Activated T-helper 2 cell treated with anti-CD3 and anti-CD28 coated beads, Interferon-gamma antibody, Interleukin-2, Interleukin-4, amounts not matched to agents 10 μg/mL and 5 μg/mL and 100 μg/mL, durations not matched to agents 14 hours and 24 hours and 36 hours (primary cell): ENCODE measurements at regions not wholly inside any gene's neighbourhood (a gene's known extent, or its start where the extent isn't known, plus 50 kb on each side); places are given as distances from the start of the nearest gene placed in this dataset.

Source experiments
- DNase-seq: peaks from one replicate; pipeline ENCODE4 v3.0.0; 2021; ENCODE audit warnings: low spot score
- H3K27ac Mint-ChIP-seq: one replicate; pipeline ENCODE4 v1.8.0; 2021; ENCODE audit warnings: mixed read lengths
- H3K27me3 Mint-ChIP-seq: one replicate; pipeline ENCODE4 v1.8.0; 2021; ENCODE audit warnings: low read depth, mixed read lengths
- H3K36me3 Mint-ChIP-seq: one replicate; pipeline ENCODE4 v1.8.0; 2021; ENCODE audit warnings: low read depth, mixed read lengths
- H3K4me1 Mint-ChIP-seq: one replicate; pipeline ENCODE4 v1.8.0; 2021; ENCODE audit warnings: low read depth, mixed read lengths
- H3K4me3 Mint-ChIP-seq: one replicate; pipeline ENCODE4 v1.8.0; 2021; ENCODE audit warnings: low read depth, mild to moderate bottlenecking, moderate library complexity, mixed read lengths
- H3K9me3 Mint-ChIP-seq: one replicate; pipeline ENCODE4 v1.8.0; 2021; ENCODE audit warnings: mixed read lengths
- intact Hi-C: fragments of 100-400 bp; cut with micrococcal nuclease; formaldehyde crosslinking; loops from one replicate; pipeline ENCODE4 v1.15.1; 2023

- no peak overlapping the region for H3K27ac Mint-ChIP-seq
- intact Hi-C loops = no loop called here
- H3K27me3 Mint-ChIP-seq = peaks cover 5% of the 10 kb centered on the region
- no peaks in the 10 kb centered on the region for H3K36me3 Mint-ChIP-seq
- no peak for DNase-seq
- H3K4me3 Mint-ChIP-seq = no peak overlapping the region
- H3K4me1 Mint-ChIP-seq = no peaks in the 10 kb centered on the region
- no peaks in the 10 kb centered on the region for H3K9me3 Mint-ChIP-seq
These were observed 132.9 kb upstream of the GJB5 start for GRCh38 chr1:34621916-34622315.

- no peaks in the 10 kb centered on the region for H3K9me3 Mint-ChIP-seq
- intact Hi-C loops = no loop called here
- no peak overlapping the region for H3K4me3 Mint-ChIP-seq
- no peak overlapping the region for H3K27ac Mint-ChIP-seq
- no peak for DNase-seq
- H3K4me1 Mint-ChIP-seq = no peaks in the 10 kb centered on the region
- H3K36me3 Mint-ChIP-seq = no peaks in the 10 kb centered on the region
- peaks cover 5% of the 10 kb centered on the region for H3K27me3 Mint-ChIP-seq
These were observed 129.3 kb upstream of the GJB5 start for GRCh38 chr1:34625521-34626015.

GRCh38 chr1:34627465-34628240 is 127.2 kb upstream of the GJB5 start:
- DNase-seq = no peak
- no peak overlapping the region for H3K4me3 Mint-ChIP-seq
- H3K9me3 Mint-ChIP-seq = no peaks in the 10 kb centered on the region
- no peaks in the 10 kb centered on the region for H3K36me3 Mint-ChIP-seq
- H3K4me1 Mint-ChIP-seq = no peaks in the 10 kb centered on the region
- H3K27ac Mint-ChIP-seq = no peak overlapping the region
- intact Hi-C loops = no loop called here
- peaks cover 5% of the 10 kb centered on the region for H3K27me3 Mint-ChIP-seq

DNA sequence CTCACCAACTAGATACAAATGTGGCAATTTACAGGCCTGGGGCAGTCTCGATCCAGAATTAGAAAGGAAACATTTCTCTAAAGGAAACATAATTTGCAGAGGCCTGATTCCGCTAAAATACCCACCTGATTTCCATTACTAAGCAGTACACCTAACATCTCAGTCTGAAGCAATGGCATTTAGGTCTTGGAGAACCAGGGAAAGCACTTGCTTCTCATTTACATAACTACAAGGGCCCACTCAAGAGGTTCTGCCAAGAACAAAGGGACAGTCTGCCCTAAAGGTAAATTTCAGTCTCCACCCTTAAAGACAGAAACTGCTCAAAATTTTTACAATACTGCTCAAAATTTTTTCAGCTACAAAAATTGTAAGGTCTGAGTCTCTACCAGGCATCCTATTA is 123.7 kb upstream of the GJB5 start:
- Mint-ChIP-seq H3K27me3 (peaks cover 1% of the 10 kb centered on the region), H3K27ac (no peak overlapping the region), H3K36me3 (no peaks in the 10 kb centered on the region), H3K9me3 (no peaks in the 10 kb centered on the region), H3K4me1 (no peaks in the 10 kb centered on the region), H3K4me3 (no peak overlapping the region)
- intact Hi-C loops = no loop called here
- no peak for DNase-seq

- intact Hi-C loops = no loop called here
- no peak for DNase-seq
- no peaks in the 10 kb centered on the region for H3K9me3 Mint-ChIP-seq
- H3K36me3 Mint-ChIP-seq = no peaks in the 10 kb centered on the region
- no peaks in the 10 kb centered on the region for H3K4me1 Mint-ChIP-seq
- peaks cover 17% of the 10 kb centered on the region for H3K27me3 Mint-ChIP-seq
- no peak overlapping the region for H3K4me3 Mint-ChIP-seq
- no peak overlapping the region for H3K27ac Mint-ChIP-seq
These were observed 115.1 kb upstream of the GJB5 start for GRCh38 chr1:34639701-34640100.

DNA sequence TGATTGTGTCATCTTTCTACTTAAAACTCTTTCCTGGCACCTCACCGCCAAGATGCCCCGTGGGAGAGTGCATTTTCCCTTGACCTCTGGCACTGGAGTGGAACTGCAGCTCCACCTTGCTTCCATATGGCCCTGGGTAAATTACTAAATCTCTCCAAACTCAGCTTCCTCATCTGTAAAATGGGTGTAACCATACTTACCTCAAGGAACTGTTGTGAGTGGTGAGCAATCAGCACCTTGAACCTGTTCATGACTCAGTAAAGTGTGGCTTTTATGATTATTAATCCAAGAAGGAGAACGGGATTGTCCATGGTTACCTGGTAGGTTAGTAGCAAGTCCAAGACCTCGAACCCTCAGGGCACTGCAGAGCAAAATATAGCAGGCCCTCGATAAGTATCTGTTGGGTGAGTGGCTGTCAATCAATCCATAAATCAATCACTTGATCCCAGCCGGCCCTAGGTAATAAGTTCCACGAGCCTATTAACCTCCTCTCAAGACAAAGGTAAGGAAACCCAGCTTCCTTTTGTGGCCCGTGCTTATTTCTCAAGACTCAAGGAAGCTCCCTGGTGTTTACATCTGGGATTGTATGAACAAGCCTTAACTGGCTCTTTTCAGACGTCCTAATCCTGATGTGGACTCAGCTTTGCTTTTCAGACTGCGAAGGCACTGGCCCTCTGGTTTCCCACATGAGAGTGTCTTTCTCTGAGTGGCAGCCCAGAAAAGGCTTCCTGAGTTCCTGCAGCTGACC is 114.0 kb upstream of the GJB5 start:
- Mint-ChIP-seq H3K36me3 (no peaks in the 10 kb centered on the region), H3K27me3 (peaks cover 21% of the 10 kb centered on the region), H3K4me1 (no peaks in the 10 kb centered on the region), H3K27ac (no peak overlapping the region), H3K4me3 (no peak overlapping the region), H3K9me3 (no peaks in the 10 kb centered on the region)
- no peak for DNase-seq
- intact Hi-C loops = no loop called here

DNA sequence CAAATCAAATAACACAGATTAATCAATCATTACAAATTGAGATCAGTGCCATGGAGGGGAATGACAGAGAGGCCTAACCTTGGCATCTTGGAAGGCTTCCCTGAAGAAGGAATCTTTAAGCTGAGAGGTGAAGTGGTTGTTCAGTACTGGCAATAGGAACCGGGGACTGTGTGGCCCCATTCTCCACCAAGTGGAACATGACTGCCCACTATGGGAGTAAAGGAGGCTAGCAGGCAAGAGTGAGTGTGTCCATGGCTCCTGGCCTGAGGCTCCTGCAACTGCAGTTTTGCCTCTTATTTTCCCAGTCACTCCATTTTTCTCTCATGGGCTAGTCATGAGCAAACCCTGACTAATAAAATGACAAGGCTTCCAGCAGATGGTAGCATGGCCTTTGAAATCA is 112.2 kb upstream of the GJB5 start:
- no peak for DNase-seq
- intact Hi-C loops = no loop called here
- Mint-ChIP-seq H3K27ac (no peak overlapping the region), H3K4me1 (no peaks in the 10 kb centered on the region), H3K36me3 (no peaks in the 10 kb centered on the region), H3K9me3 (no peaks in the 10 kb centered on the region), H3K4me3 (no peak overlapping the region), H3K27me3 (peaks cover 14% of the 10 kb centered on the region)

DNA sequence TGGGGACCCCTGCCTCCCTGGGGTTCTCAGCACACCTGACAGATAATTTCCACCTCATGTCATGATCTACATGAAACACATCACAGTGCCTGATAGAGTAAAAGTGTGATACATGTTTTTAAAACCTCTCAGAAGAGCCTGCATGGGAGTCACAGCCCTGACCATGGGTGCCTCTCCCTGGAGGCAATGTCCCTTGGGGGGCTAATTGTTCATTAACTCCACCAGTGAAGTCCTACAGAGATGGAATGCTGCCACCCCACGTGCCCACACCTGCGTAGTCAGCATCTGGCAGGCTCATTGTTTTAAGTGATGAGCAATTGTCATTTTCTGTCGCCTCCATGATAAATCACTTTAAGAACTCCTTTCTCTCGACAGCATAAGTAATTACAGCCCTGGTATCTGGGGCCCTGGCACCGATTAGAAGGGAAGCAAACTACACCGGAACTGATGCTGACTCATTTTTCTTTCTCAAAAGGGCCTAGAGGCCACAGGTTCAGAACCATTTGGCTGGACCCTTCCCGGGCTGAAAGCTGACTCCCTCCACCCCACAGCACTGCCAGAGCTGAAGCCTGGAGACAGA is 109.6 kb upstream of the GJB5 start:
- no peaks in the 10 kb centered on the region for H3K36me3 Mint-ChIP-seq
- no peak overlapping the region for H3K27ac Mint-ChIP-seq
- H3K27me3 Mint-ChIP-seq = peaks cover 14% of the 10 kb centered on the region

GRCh38 chr1:34645919-34646318 is 108.9 kb upstream of the GJB5 start:
- Mint-ChIP-seq H3K27me3 (peaks cover 14% of the 10 kb centered on the region), H3K4me1 (no peaks in the 10 kb centered on the region), H3K4me3 (no peak overlapping the region), H3K36me3 (no peaks in the 10 kb centered on the region), H3K9me3 (no peaks in the 10 kb centered on the region), H3K27ac (no peak overlapping the region)
- no peak for DNase-seq
- intact Hi-C loops = no loop called here

More for the DNA sequence above, 109.6 kb upstream of the GJB5 start:
- Mint-ChIP-seq H3K9me3 (no peaks in the 10 kb centered on the region), H3K4me3 (no peak overlapping the region), H3K4me1 (no peaks in the 10 kb centered on the region)
- intact Hi-C loops = no loop called here
- DNase-seq = no peak

- no peak for DNase-seq
- Mint-ChIP-seq H3K36me3 (no peaks in the 10 kb centered on the region), H3K27me3 (peaks cover 10% of the 10 kb centered on the region), H3K4me1 (no peaks in the 10 kb centered on the region), H3K9me3 (no peaks in the 10 kb centered on the region), H3K27ac (no peak overlapping the region), H3K4me3 (no peak overlapping the region)
- intact Hi-C loops = no loop called here
These were observed 106.3 kb upstream of the GJB5 start for GRCh38 chr1:34648501-34648900.

DNA sequence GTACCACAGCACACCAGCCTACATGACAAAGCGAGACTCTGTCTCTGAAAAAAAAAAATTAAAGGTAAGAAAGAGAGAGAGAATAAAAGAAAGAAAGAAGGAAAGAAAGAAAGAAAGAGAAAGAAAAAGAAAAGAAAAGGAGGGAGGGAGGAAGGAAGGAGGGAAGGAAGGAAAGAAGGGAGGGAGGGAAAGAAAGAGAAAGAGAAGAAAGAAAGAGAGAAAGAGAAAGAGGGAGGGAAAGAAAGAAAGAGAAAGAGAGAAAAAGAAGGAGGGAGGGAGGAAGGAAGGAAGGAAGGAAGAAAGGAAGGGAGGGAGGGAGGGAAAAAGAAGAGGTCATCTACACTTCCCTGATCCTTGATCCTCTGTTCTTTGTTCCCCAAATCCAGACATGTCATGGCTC is 104.8 kb upstream of the GJB5 start:
- H3K9me3 Mint-ChIP-seq = no peaks in the 10 kb centered on the region
- intact Hi-C loops = no loop called here
- no peak for DNase-seq

DNA sequence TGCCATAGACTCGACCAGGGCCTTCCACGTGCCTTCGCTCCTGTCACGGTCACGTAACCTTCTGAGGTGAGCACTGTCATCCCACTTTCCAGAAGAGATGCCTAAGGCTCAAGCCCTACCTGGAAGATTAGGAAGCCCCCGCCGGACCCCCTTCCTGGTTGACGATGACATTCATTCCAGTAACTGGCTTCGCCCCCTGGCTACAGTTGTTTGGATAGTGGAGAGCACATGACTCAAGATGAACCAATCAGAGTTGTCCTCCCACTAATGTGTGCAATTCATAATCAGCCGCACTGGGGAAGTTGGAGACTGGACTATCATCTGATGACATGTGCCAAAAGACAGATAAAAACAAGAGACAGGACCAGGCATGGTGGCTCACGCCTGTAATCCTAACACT is 104.0 kb upstream of the GJB5 start:
- H3K4me3 Mint-ChIP-seq = no peak overlapping the region
- no peaks in the 10 kb centered on the region for H3K36me3 Mint-ChIP-seq
- H3K27ac Mint-ChIP-seq = no peak overlapping the region
- no peak for DNase-seq
- peaks cover under 1% of the 10 kb centered on the region for H3K27me3 Mint-ChIP-seq
- intact Hi-C loops = no loop called here
- H3K4me1 Mint-ChIP-seq = no peaks in the 10 kb centered on the region
- H3K9me3 Mint-ChIP-seq = no peaks in the 10 kb centered on the region

More for the DNA sequence above, 104.8 kb upstream of the GJB5 start:
- H3K4me1 Mint-ChIP-seq = no peaks in the 10 kb centered on the region
- H3K27ac Mint-ChIP-seq = no peak overlapping the region
- H3K27me3 Mint-ChIP-seq = peaks cover 2% of the 10 kb centered on the region
- H3K36me3 Mint-ChIP-seq = no peaks in the 10 kb centered on the region
- no peak overlapping the region for H3K4me3 Mint-ChIP-seq

DNA sequence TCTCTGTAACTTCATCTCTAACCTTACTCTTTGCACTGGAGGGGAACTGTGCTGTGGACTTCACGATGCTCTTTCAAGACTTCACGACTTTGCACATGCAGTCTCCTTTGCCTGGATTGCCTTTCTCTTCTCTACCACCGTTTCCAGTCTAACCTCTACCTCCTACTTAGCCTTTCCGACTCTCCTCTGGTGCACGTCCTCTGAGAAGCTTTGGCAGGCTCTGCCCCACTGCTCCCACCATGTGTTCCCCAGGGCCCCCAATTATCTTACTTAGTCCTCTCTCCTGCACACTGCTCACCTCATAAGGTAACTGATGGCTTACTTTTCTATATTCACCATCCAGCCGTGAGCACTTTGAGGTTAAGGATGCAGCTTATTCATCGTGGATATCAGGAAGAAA is 101.7 kb upstream of the GJB5 start:
- Mint-ChIP-seq H3K4me1 (no peaks in the 10 kb centered on the region), H3K9me3 (no peaks in the 10 kb centered on the region), H3K4me3 (no peak overlapping the region), H3K27ac (no peak overlapping the region), H3K27me3 (no peaks in the 10 kb centered on the region), H3K36me3 (no peaks in the 10 kb centered on the region)
- DNase-seq = no peak
- intact Hi-C loops = no loop called here
